GM18498 (cell line): ENCODE measurements at regions not wholly inside any gene's neighbourhood (a gene's known extent, or its start where the extent isn't known, plus 50 kb on each side); places are given as distances from the start of the nearest gene placed in this dataset.
"Not testable (repeated sequence)": the region's sequence is repeated elsewhere in the genome, so short reads cannot be mapped to it uniquely, and the experiment has no call there.

Experiments used
- ATAC-seq: cut with Tn5 transposase; IDR thresholded peaks from one replicate; pipeline ENCODE4 v1.9.1; 2021; ENCODE audit warnings: mild to moderate bottlenecking, moderate library complexity; ENCODE audit not compliant: unreplicated experiment

DNA sequence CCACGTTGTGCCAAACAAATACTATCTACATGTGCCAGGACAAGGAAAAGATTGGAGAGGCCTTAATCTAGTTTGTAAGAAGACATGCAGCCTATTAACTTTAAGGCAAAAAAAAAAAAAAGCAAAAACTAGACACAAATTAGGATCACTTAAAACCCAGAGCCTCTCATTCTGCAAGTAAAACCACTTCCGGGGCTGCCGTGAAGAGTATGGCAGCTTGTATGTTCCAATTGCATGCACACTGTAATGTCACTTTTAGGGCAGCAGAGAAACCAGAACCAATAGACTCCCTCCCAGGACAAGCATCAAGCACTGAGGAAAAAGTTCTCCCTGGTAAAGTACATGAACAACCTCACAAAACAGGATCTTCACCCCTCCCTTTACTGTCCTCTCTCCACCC, 70.6 kb downstream of the RSL24D1 start:
- ATAC-seq = no peak

DNA sequence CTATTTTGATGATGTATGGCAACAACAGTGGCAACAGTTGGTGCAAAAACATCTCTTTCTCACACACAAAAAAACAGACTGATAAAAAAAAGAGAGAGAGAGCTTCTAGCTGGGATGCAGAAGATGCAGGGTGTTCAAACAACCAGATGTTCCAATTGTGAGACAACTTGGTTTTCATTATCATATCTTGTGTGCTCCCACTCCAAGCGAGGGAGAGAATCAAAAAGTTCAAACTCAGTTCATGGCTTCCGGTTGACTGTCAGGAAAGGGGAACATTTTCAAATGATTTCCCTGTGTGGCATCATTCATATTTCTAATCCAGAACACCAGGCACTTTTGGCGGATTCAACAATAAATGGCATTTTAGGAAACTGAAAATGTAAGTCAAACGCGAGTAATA, 72.1 kb downstream of the RSL24D1 start:
- no peak for ATAC-seq

DNA sequence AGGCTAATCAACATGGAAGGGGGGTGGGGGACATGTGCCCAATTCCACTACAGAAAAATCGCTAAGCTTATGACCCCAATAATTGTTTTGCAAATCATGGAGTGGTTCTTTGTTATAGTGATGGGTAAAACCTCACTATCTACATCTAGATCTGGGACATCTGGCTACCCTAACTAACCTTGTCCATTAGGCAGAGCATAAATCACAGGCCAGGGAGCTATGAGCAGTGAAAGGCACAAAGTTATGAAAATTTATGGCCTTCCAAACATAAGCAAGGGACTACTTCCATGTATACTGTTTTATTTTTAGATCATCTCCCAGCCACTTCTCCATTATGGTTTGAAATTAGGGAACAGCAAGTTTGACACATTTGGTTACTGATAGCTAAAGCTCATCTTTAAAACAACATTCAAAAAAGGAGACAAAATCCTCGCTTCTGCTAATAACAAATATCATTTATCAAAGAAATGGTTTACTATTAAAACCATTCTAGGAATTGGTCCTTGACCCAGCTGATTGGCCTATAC, 78.3 kb downstream of the RSL24D1 start:
- ATAC-seq = no peak

DNA sequence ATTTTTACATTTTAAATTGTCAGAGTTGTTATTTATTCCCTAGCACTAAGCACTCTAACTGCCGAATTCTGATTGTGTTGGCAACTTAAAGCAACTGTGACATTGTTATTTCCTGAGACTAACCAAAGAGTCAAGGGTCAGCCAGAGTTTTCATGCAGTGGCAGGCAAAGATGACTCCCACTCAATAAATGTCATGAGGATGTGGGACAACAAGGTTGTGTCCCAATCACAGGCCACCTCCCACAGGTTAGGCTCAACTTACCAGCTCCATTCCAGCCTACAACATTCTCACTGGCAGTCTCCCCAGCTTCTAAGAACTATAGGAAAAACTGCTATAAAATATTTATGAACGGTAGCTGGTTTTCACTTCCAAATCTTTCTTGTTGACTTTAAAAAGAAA, 80.1 kb downstream of the RSL24D1 start:
- ATAC-seq = no peak

DNA sequence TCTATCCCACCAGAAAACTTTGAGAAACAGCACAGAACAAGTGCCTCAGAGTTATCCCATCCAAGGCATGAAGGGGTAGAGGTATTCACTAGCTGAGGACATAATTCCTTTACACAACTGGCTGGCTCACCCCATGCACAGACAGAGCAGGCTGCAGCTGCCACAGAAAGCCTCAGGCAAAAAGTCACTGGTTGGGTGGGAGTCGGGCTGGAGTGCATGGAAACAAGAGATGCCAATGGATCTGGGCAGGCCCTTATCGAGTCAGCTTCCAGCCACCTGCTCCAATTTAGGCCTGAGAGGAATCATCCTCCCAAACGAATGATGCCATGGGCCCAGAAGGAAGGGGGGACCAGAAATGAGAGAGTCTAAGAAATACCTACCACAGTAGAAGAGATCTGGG, 83.0 kb downstream of the RSL24D1 start:
- no peak for ATAC-seq

DNA sequence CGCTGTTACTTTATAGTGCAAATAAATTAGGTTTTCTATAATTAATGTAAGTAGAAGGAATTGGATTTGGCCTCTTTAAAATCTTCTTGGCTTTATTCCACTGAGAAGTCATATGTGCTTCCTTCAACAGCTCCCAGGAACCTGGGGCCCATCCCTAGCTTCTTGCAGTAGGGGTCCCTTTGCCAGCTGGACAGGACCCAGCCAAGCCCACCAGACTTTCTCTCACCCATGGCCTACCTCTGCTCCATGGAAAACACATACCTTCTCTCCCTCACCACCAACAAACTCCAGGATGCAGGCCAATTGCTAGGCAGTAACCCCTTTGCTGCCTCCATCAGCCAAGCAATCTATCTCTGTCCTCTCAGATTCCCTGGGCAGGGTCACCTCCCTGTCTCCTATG, 84.0 kb downstream of the RSL24D1 start:
- no peak for ATAC-seq

DNA sequence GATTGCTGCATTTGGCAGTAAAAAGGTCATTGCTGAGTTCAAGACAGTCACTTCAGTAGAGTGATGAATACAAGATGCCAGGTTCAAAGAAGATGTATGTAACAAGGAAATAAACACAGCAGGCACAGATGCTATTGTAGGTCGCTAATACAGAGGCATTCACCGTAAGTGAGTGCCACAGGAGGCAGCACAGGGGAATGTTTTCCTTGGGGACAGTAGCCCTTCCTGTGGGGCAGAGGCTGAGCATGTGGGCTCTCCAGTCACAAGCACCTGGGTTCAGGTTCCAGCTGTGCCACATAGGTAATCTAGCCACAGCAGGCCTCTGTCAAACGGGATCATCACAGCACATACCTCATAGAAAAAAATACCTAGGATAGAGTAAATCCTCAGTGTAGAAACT, 86.3 kb downstream of the RSL24D1 start:
- ATAC-seq = no peak

DNA sequence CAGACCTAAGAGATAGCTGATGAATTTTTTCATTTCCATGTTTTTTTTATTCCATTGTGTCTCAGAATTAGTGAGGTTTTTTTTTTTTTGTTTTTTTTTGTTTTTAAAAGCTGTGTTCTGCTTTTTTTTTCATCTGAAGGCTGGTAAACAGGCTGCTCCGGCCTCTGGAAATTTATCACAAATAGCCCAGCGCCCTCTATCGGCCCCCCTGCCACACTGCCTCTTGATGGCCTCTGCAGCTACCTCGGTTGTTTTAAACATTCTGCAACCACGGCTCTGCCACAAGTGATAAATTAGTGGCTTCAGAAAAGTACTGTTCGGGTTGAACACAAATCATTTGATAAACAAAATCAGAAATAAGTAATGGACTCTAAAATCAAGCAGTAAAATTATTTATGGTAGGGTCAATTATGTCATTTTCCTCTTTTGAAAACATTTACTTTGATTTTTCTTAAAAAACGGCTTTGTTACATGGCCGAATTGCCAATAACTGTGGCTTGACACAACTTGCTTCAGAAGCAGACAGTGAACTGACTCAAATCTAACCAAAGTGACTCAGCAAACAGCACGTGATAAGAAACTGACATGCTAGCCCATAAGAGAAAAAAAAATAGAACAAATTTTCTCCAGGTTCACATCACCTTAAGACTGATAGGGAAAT, 87.8 kb downstream of the RSL24D1 start:
- ATAC-seq = no peak

DNA sequence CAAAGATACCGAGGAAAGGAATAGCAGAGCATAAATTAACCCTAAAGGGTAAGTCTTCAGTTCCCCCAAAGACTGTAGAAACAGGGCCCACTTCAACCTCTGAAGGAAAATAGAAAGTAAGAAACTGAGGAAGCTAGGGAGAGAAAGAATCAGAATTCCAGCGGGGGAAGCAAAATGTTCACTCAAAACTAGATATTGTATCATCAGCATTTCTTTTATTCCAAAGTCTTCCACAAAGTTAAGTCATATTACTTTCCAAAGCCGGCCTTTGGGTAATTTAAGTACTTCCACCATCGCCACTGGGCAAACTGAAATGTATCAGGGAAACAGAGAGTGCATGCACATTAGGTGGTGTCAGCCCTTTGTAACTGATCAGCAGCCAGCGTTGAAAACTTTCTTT, 88.3 kb downstream of the RSL24D1 start:
- ATAC-seq = no peak

DNA sequence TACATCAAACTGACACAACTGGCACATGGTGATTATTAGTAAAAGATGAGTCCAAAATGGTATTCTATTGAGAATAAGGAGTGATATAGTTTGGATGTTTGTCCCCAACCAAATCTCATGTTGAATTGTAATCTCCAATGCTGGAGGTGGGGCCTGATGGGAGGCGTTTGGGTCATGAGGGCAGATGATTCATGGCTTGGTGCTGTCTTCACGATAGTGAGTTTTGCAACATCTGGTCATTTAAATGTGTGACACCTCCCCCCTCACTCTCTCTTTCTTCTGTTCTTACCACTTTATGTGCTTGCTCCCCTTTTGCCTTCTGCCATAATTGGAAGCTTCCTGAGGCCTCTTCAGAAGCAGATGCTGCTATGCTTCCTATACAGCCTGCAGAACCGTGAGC, 90.6 kb downstream of the RSL24D1 start:
- no peak for ATAC-seq

DNA sequence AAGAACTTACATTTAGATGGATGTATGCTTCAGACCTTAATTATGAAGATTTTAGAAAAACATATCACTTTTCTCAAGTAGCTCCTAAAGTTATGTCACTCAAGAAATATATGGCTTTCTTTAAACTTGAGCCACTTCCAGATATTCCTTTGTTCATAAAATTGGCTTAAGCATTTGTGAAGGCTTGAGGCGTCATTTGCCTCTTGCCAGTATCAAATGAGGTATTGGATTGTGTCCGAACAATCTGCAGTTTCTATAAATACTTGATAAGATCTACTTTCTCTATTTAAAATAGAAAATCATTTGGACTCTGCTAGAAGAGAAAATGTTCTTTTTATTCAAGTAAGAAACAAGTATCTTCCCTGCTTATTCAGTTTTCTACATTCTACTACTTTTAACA, 102.6 kb downstream of the RSL24D1 start:
- no peak for ATAC-seq

DNA sequence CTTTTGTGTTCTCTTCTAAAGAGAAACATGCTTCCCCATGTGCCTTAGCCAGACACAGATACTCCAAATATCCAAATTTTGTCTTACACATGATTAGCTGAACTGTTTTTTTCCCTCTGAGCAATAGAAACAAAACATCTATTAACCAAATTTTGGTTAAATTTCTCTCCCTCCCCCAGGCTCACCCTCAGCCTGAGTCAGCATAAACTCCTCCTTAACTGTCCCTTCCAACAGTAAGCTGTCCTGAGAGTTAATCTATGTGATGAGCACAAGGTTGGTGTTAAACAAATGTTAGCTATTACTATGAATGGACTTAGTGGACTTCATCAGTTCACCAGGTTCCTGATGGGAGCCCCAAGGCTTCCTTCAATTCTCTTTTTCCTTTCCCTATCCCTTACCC, 108.5 kb downstream of the RSL24D1 start:
- no peak for ATAC-seq

DNA sequence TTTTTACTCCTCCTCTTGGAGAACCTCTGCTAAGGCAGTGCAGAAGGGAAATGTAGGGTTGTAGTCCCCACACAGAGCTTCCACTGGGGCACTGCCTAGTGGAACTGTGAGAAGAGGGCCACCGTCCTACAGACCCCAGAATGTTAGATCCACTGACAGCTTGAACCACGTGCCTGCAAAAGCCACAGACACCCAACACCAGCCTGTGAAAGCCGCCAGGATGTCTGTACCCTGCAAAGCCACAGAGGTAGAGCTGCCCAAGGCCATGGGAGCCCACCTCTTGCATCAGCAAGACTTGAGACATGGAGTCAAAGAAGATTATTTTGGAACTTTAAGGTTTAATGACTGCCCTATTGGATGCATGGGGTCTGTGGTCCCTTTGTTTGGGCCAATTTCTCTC, 112.1 kb downstream of the RSL24D1 start:
- no peak for ATAC-seq

DNA sequence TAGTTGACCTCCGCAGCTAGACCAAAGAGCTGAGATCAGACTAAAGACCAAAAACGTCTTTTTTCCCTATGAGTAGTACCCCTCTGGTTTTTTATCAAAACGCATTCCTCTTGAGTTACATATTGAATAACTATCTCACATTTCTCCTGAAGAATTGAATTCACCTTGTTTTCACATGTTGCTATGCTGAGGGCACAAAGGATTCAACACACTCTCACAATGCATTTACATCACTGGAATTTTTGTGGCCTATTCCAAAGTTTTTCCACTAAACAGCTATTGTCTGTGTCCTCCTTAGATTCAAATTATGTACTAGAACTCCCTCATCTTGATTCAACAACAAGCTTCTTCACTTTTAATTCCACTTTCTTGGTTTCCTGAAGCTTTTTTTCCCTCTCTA, 112.5 kb downstream of the RSL24D1 start:
- no peak for ATAC-seq

DNA sequence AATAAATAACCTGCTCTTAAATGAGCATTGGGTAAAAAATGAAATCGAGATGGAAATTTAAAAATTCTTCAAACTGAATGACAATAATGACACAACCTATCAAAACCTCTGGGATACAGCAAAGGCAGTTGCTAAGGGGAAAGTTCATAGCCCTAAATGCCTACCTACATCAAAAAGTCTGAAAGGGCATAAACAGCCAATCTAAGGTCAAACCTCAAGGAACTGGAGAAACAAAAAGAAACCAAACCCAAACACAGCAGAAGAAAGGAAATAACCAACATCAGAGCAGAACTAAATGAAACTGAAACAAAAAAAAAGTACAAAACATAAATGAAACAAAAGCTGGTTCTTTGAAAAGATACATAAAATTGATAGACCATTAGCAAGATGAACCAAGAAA, 119.7 kb downstream of the RSL24D1 start:
- ATAC-seq = not testable (repeated sequence)

DNA sequence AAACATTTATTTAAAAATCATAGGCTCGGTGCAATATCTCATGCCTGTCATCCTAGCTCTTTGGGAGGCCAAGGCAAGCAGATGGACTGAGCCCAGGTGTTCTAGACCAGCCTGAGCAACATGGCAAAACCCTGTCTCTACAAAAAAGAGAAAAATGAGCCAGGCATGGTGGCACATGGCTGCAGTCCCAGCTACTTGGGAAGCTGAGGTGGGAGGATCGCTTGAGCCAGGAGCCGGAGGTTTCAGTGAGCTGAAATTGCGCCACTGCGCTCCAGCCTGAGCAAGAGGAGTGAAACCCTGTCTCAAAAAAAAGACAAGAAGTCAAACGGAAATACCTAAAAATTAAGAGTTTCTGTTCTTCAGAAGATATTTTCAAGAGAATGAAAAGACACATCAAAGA, 122.3 kb downstream of the RSL24D1 start:
- no peak for ATAC-seq

DNA sequence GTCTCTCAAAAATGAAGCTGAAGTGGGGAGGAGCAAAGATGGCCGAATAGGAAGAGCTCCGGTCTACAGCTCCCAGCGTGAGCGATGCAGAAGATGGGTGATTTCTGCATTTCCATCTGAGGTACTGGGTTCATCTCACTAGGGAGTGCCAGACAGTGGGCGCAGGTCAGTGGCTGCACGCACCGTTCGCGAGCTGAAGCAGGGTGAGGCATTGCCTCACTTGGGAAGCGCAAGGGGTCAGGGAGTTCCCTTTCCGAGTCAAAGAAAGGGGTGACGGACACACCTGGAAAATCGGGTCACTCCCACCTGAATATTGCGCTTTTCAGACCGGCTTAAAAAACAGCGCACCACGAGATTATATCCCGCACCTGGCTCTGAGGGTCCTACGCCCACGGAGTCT, 132.8 kb downstream of the RSL24D1 start:
- not testable (repeated sequence) for ATAC-seq

DNA sequence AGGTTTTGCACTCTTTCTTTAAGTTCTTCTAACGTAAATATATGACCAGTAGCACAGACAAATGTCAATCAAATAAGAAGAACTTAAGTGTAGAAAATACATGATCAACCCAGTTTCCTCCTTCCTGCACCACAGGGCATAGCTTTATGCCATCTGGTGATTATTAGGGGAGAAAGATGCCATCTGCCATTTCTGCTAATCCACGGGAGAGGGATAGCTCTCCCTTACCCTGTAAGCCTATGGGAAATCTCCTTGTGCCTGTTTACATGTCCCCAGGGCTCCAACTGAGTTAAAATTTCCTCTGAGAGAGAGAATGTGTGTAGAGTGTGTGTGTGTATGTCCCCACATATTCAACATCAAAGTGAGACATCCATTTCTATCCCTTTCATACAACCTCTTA, 135.9 kb downstream of the RSL24D1 start:
- ATAC-seq = no peak

DNA sequence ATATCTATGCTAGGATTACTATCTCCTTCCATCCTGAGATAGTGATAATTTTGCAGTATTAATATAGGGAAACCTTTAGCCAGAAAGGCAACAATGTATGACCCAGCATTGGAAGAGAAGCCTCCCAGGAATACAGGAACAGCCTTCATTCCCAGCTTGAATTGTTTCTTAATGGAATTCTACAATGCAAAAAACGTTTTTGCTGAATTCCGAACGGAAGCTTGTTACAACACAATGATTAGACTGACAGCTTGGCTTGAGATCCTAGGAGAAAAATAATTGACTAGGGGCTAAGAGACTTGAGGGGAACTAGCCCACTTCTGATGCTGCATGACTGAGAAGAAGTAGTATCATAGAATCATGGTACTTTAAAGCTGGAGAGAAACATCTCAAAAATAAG, 140.2 kb downstream of the RSL24D1 start:
- ATAC-seq = no peak

DNA sequence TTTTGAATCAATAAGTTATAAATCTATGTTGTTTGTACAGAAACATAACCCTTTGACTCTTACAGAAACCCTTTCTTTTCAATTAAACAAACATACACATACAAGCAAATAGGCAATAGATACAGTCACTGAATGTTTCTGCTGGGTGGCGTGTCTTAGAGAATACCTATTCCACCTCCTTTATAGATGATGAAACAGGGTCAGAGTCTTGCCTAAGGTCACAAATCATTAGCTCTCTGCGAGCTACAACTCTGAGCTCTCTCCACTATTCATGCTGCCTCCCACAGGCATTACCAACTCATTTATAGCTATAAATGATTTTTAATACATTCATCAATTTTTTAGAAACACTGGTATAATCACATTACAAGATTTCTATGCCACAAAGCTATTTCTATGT, 152.6 kb downstream of the RSL24D1 start:
- no peak for ATAC-seq

DNA sequence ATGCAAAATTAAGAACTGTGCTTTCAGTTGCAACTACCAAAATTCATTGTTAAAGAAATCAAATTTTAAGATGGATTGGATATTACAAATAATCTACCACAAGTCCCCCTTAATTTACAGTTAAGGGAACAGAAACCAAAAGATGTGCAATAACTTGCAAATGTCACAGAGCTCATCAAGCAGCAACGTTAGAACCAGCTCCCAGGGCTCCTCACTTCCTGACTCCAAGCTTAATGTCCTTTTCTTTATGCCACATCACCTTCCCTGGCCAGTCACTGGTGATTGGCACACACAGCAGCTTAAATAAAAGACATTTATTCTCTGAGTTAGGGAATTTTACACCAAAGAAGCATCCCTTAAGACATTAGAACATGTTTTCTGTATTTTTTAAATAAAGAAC, 159.7 kb downstream of the RSL24D1 start:
- no peak for ATAC-seq

DNA sequence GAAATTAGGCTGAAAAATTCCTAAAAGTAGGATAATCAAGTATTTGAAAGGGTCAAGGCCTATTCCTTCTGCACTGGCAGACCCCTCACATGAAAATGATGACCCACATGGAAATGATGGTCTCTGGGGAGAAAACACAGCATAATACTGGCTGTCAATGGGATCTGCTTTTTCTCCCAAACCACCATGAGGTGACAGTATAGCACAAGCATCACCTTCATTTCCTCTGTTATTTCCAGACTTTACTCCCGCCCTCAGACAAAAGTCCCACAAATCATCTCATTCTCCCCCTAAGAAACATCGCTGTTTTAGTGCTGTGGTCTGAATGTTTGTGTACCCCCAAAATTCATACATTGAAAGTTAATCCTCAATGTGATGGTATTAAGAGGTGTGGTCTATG, 161.0 kb downstream of the RSL24D1 start:
- no peak for ATAC-seq

DNA sequence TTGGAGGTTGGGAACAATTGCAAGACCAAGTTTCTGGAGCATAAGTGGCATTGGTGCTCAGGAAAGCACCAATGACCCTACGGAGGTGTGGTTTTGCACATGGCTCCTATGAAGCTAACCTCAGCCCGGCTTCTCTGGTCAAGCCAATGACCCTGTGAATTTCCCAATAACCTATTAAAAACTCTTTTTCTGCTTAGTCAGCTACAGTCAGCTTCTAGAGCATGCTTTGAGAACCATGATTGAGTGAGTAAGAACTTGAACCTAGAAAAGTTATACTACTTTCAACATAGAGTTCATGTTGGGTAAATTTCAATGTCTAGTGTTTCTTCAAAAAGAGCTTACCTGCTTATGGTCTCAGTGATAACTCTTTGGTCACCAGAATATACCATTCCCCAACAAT, 163.2 kb downstream of the RSL24D1 start:
- no peak for ATAC-seq
